Urothelium cell line (cell line): ENCODE measurements at regions not wholly inside any gene's neighbourhood (a gene's known extent, or its start where the extent isn't known, plus 50 kb on each side); places are given as distances from the start of the nearest gene placed in this dataset.

Source experiments
- DNase-seq: peaks from one replicate; pipeline ENCODE4 v3.0.0; 2011; ENCODE audit warnings: low spot score, mixed read lengths
- FAIRE-seq: peaks from 2 replicates; lab custom pipeline; 2011; peaks lifted over from hg19 to GRCh38; lab: Jason Lieb, UNC

DNA sequence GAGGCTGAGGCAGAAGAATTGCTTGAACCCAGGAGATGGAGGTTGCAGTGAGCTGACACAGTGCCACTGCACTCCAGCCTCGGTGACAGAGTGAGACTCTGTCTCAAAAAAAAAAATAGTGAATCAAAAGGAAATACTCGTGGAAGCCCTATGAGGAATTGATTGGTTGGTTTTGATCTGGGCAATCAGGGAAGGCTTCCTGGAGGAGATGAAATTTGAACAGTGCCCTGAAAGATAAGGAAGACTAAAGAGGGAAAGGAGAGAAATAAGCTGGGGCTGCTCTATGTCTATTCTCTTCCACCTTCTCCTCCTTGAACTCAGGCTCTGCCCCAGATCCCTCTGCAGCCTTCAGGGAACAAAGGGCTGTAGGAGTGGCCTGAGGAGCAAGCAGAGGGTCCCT lies 54.1 kb downstream of the IRF2BPL start:
- DNase-seq (no peak), FAIRE-seq (no peak)

GRCh38 chr14:76971549-76971948 lies 57.0 kb downstream of the IRF2BPL start:
- no peak for FAIRE-seq
- DNase-seq: no peak

- DNase-seq (no peak), FAIRE-seq (peak; percentile 84)
These were observed 59.9 kb downstream of the IRF2BPL start for GRCh38 chr14:76968621-76969063.

DNA sequence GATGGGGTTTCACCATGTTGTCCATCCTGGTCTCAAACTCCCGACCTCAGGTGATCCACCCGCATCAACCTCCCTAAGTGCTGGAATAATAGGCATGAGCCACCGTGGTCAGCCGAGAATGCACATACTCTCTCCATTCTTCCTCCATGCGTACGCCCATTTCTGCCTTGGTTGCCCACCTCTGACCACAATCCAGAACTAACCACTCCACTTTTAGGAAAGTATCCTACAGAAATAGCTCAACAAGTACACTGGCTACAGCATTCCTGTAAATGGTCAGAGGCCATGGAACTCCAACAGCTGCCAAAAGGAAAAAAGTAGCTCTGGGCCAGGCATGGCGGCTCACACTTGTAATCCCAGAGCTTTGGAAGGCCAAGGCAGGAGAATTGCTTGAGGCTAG lies 60.7 kb downstream of the IRF2BPL start:
- FAIRE-seq: no peak
- DNase-seq: no peak

DNA sequence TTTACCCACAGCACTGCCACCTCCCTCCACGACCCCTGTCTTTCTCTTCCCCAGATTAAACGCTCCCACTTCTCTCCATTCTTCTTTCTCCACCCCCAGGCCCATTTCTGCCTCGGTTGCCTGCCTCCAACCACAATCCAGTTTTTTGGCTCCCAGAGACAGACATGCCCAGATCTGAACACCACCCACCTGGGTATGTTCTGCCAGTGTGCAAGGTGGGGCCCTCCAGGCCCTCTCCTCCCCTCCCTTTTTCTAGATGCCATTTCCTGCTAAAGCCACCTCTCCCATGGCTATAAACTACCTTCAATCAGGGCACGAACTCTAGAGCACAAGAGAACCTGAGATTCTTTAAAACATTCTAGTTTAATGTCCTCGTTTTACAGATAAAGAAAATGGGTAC lies 63.3 kb downstream of the IRF2BPL start:
- FAIRE-seq (no peak), DNase-seq (no peak)

GRCh38 chr14:76964695-76965094 lies 63.8 kb downstream of the IRF2BPL start:
- FAIRE-seq: no peak
- DNase-seq: no peak

DNA sequence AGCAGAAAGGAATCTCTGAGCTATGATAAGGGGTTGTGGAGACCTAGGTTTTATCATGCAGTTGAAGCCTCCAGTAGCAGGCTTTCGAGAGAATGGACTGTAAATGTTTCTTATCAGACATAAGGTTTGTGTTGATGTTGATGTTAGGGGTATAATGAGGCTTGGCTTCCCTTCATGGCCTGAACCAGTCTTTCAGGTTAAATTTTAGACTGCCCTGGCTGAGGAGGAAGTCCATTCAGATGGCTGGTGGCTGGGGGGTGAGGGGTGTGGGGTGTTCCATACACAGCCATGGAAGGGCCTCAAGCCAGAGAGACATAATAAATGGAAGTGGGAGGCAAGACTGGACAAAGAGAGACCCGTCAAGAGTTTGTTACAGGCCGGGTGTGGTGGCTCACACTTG lies 65.1 kb downstream of the IRF2BPL start:
- DNase-seq (no peak), FAIRE-seq (no peak)

DNA sequence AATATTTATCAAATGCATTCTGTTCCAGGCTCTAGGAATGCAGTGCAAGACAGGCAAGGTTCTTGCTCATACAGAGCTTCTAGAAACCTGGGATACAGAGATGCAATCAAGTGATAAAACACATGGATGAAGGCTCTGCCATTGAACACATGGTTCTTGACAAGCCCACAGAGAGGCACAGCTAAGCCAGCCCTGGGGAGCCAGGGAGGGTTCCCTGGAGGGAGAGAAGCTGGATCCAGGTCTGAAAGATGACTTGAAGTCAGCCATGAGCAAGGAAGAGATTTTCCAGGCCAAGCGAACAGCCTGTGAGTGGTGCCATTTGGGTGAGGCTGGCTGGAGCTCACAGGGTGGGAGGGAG lies 66.2 kb downstream of the IRF2BPL start:
- DNase-seq: no peak
- no peak for FAIRE-seq

- DNase-seq (peak; percentile 90), FAIRE-seq (no peak)
These were observed 66.7 kb downstream of the IRF2BPL start for GRCh38 chr14:76961631-76962302.

GRCh38 chr14:76958980-76959710 lies 69.4 kb downstream of the IRF2BPL start:
- DNase-seq (no peak), FAIRE-seq (no peak)

- DNase-seq: no peak
- FAIRE-seq: no peak
These were observed 70.2 kb downstream of the IRF2BPL start for GRCh38 chr14:76958020-76958979.

DNA sequence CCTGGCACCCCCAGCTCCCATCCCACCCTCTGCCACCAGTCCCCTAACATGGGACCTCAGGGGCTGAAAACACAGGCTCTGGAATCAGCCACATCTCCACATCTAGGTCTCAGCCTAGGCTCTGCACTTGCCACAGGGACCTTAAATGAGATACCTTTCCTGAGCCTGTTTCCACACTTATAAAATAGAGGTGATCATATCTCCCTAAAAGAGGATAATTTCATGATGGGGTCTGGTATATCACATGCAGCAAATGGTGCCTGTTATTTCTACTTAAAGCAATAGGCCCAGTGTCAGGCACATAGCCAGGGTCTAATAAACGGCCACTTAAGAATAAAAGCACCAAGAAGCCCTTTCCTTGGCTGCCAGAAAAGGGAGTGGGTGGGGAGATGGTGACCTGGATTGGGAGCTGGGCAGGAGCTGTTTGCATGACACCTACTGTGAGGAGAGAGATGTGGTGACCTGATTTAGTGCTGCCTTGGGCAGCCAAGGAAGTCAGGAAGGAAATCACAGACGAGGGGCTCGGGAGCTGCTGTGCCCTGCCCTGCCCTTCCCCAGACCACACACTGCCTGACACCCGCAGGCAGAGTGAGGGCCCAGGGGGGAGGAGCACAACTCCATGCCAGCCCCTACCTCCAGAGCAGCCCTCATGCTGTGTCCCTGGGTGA lies 71.2 kb downstream of the IRF2BPL start:
- DNase-seq (no peak), FAIRE-seq (no peak)

DNA sequence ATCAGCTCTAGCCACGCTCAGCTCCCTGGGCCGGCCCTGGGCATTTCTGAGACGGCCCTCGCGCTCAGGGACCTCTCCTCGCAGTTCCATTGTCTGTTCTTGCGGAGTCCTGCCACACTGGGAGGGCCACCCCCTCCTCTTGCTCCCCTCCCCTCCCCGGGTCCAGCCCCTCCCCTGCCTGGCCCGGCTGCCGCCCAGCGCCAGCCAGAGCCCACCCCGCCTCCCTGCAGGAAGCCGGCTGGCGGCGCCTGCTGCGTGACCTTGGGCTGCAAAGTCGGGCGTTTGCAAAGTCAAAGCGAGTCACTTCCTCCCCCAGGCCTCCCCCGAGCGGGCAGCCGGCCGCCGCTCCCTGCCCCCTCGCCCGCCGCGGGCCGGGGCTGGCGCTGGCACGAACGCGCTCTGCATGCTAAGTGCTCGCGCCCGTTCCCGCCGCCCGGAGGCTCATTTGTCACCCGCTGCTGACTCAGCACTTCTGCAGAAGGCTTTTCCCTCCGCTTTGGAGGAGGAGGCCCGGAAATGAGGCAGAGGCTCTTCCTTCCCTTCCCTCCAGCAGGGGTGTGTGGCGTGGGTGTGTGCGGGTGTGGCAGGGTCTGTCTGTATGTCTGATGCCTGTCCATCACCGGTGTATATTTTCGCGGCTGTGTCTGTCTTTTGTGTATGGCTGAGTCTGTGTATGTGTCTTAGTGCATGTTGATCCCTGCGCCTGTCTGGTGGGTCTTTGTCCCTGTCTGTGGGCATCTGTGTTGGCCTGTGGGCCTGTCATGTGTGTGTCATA lies 72.0 kb downstream of the IRF2BPL start:
- peak; percentile 94 for DNase-seq
- peak; percentile 80 for FAIRE-seq

- no peak for FAIRE-seq
- peak; percentile 37 for DNase-seq
These were observed 72.8 kb downstream of the IRF2BPL start for GRCh38 chr14:76955575-76956315.

GRCh38 chr14:76954394-76955190 lies 73.9 kb downstream of the IRF2BPL start:
- FAIRE-seq: no peak
- no peak for DNase-seq

DNA sequence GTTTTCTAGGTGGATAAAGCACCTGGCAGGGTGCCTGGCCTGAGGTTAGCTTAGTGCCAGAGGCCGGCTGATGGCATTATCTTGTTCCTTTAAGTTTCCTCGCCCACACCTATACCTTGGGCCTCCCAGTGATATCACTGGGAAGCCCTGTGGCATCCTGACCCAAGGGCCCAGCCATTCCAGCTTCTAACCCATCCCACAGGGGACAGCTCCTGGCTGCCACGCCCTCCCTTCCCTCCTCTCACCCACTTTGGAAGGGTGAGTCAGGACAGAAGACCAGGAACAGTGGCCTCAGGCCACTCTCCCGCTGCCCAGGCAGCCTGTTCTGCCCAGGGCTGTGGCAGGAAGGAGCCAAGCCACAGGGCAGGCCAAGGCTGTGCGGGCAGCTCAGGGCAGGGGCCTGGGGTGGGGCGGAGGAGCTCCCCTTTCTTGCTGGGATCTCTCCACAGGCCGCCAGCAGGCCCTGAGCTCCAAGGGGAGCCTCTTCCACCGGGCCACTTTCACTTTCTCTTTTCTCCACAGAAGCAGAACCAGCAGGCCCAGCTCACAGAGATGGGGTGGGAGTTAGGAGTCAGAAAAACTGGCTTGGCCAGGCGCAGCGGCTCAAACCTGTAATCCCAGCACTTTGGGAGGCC lies 75.1 kb downstream of the IRF2BPL start:
- peak; percentile 81 for DNase-seq
- FAIRE-seq: peak; percentile 97

GRCh38 chr14:76951166-76951565 lies 77.3 kb downstream of the IRF2BPL start:
- FAIRE-seq: no peak
- DNase-seq: no peak
